Keratinocyte (primary cell): ENCODE measurements at regions not wholly inside any gene's neighbourhood (a gene's known extent, or its start where the extent isn't known, plus 50 kb on each side); places are given as distances from the start of the nearest gene placed in this dataset.
A peak's percentile ranks its signal among the peaks of the same experiment; 100 is the strongest.

Experiments used
- DNase-seq: peaks from one replicate; pipeline ENCODE4 v3.0.0-alpha.2; 2011; ENCODE audit warnings: low read depth, missing footprints, low spot score
- FAIRE-seq: peaks from 2 replicates; lab custom pipeline; 2011; peaks lifted over from hg19 to GRCh38; lab: Jason Lieb, UNC
- H2AFZ ChIP-seq: 2 replicates; pipeline ENCODE4 v1.6.0; 2012; ENCODE audit warnings: low read length, control low read depth, inconsistent platforms; ENCODE audit not compliant: control insufficient read depth
- H3K27ac ChIP-seq: 2 replicates; pipeline ENCODE4 v1.5.1; 2011; ENCODE audit warnings: low read length; ENCODE audit not compliant: control insufficient read depth, insufficient read depth
- H3K27me3 ChIP-seq: 3 replicates; pipeline ENCODE4 v1.6.0; 2011; ENCODE audit warnings: low read length; ENCODE audit not compliant: control insufficient read depth, insufficient read depth; ENCODE audit errors: extremely low read depth
- H3K36me3 ChIP-seq, 2 experiments: 2 replicates in 1 of 2; 3 replicates in 1 of 2; pipeline ENCODE4 v1.5.1; 2011; ENCODE audit warnings: low read length in 2 of 2, mild to moderate bottlenecking in 1 of 2; ENCODE audit not compliant: control insufficient read depth in 2 of 2, insufficient read depth in 2 of 2; ENCODE audit errors: extremely low read depth in 1 of 2
- H3K4me1 ChIP-seq: 3 replicates; pipeline ENCODE4 v1.5.1; 2011; ENCODE audit warnings: low read length; ENCODE audit not compliant: control insufficient read depth, insufficient read depth; ENCODE audit errors: extremely low read depth
- H3K4me2 ChIP-seq: 3 replicates; pipeline ENCODE4 v1.6.0; 2011; ENCODE audit warnings: low read depth, low read length; ENCODE audit not compliant: control insufficient read depth, insufficient read depth; ENCODE audit errors: extremely low read depth
- H3K4me3 ChIP-seq, 3 experiments: fragments of 200-600 bp in 1 of 3; sonication (generic) in 1 of 3; 2 replicates in 2 of 3; 3 replicates in 1 of 3; pipeline ENCODE4 v1.5.1; 2011 to 2016; ENCODE audit warnings: low read length in 3 of 3, mild to moderate bottlenecking in 3 of 3, control low read depth in 2 of 3, inconsistent platforms in 1 of 3, low read depth in 1 of 3, mixed read lengths in 1 of 3, mixed run types in 1 of 3, moderate library complexity in 1 of 3; ENCODE audit not compliant: control insufficient read depth in 2 of 3, insufficient read depth in 2 of 3; ENCODE audit errors: extremely low read depth in 1 of 3
- H3K79me2 ChIP-seq: 2 replicates; pipeline ENCODE4 v1.6.0; 2012; ENCODE audit warnings: low read length; ENCODE audit not compliant: control insufficient read depth, insufficient read depth
- H3K9ac ChIP-seq: 3 replicates; pipeline ENCODE4 v1.6.0; 2011; ENCODE audit warnings: low read length; ENCODE audit not compliant: control insufficient read depth, insufficient read depth; ENCODE audit errors: extremely low read depth
- H3K9me1 ChIP-seq: 3 replicates; pipeline ENCODE4 v1.6.0; 2011; ENCODE audit warnings: low read length; ENCODE audit not compliant: control insufficient read depth, insufficient read depth; ENCODE audit errors: extremely low read depth
- H3K9me3 ChIP-seq: 2 replicates; pipeline ENCODE4 v1.5.1; 2012; ENCODE audit warnings: low read depth, low read length; ENCODE audit not compliant: control insufficient read depth
- H4K20me1 ChIP-seq: 3 replicates; pipeline ENCODE4 v1.6.0; 2011; ENCODE audit warnings: low read length; ENCODE audit not compliant: control insufficient read depth, insufficient read depth; ENCODE audit errors: extremely low read depth
- EZH2 ChIP-seq: IDR thresholded peaks from one replicate; pipeline ENCODE4 v1.6.1; 2012; ENCODE audit warnings: inconsistent platforms, mild to moderate bottlenecking, low read length, moderate library complexity
- dilution Hi-C: fragments of 300-500 bp; cut with MboI; formaldehyde crosslinking; loops from one replicate; pipeline ENCODE4 v1.7.0; 2020; ENCODE audit warnings: low sequenced_read_pairs; ENCODE audit not compliant: extremely low pct_ligation_motif_present
- TF ChIP-seq, protein P1 (sequence below), 3 experiments: IDR thresholded peaks in 1 of 3; conservative IDR thresholded peaks in 1 of 3; optimal IDR thresholded peaks in 1 of 3; 2 replicates in 2 of 3; 3 replicates in 1 of 3; pipeline versions ENCODE3 to v1.5.1; 2011; ENCODE audit warnings: low read length in 3 of 3, mild to moderate bottlenecking in 3 of 3, moderate library complexity in 2 of 3, control low read depth in 1 of 3, inconsistent platforms in 1 of 3; ENCODE audit not compliant: insufficient read depth in 2 of 3; ENCODE audit errors: extremely low read depth in 1 of 3

DNA sequence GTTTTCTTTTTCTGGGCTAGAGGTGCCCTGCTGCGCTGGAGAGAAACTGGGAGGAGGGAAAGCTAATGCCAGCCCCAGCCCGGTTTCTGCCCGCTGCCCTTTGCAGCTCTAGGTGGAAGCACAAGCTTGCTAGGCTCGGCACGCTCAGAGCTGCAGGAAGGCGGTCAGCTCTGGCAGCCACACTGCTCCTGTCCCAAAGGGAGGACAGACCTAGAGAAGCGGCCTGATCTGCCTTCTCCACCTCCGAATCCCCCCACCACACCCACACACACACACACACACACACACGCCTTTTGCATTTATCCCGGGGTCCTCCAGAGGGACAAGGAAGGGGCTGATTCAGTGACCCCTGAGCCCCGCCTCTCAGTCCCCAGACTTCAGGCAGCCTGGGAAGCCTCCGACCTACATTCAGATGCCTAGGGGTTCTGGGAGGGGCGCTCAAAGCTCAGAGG, 418.1 kb downstream of the SOX9 start:
- FAIRE-seq (no peak), DNase-seq (no peak)
- peaks cover 98% of the 10 kb centered on the region for H3K79me2 ChIP-seq
- peaks cover 5% of the 10 kb centered on the region for H3K4me1 ChIP-seq
- TF ChIP-seq, protein P1, sequence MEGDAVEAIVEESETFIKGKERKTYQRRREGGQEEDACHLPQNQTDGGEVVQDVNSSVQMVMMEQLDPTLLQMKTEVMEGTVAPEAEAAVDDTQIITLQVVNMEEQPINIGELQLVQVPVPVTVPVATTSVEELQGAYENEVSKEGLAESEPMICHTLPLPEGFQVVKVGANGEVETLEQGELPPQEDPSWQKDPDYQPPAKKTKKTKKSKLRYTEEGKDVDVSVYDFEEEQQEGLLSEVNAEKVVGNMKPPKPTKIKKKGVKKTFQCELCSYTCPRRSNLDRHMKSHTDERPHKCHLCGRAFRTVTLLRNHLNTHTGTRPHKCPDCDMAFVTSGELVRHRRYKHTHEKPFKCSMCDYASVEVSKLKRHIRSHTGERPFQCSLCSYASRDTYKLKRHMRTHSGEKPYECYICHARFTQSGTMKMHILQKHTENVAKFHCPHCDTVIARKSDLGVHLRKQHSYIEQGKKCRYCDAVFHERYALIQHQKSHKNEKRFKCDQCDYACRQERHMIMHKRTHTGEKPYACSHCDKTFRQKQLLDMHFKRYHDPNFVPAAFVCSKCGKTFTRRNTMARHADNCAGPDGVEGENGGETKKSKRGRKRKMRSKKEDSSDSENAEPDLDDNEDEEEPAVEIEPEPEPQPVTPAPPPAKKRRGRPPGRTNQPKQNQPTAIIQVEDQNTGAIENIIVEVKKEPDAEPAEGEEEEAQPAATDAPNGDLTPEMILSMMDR (optimal IDR thresholded peaks at IDR 0.05 in 1 of 3, IDR thresholded peaks at IDR 0.05 in 1 of 3, conservative IDR thresholded peaks at IDR 0.05 in 1 of 3; ENCODE audit: extremely low read depth in 1 of 3, insufficient read depth in 2 of 3, low read length in 3 of 3): no peak
- no peak for TF ChIP-seq EZH2
- no peaks in the 10 kb centered on the region for H3K27me3 ChIP-seq
- H3K9me1 ChIP-seq: no peaks in the 10 kb centered on the region
- no peaks in the 10 kb centered on the region for H3K9me3 ChIP-seq
- H3K27ac ChIP-seq: no peak overlapping the region
- peaks cover 19% of the 10 kb centered on the region for H4K20me1 ChIP-seq
- dilution Hi-C loops: no loop called here
- peaks cover 5 to 22% of the 10 kb centered on the region in 2 experiments for H3K36me3 ChIP-seq
- H3K4me2 ChIP-seq: no peak overlapping the region
- H3K4me3 ChIP-seq: no peak overlapping the region
- no peak overlapping the region for H2AFZ ChIP-seq
- no peak overlapping the region for H3K9ac ChIP-seq

DNA sequence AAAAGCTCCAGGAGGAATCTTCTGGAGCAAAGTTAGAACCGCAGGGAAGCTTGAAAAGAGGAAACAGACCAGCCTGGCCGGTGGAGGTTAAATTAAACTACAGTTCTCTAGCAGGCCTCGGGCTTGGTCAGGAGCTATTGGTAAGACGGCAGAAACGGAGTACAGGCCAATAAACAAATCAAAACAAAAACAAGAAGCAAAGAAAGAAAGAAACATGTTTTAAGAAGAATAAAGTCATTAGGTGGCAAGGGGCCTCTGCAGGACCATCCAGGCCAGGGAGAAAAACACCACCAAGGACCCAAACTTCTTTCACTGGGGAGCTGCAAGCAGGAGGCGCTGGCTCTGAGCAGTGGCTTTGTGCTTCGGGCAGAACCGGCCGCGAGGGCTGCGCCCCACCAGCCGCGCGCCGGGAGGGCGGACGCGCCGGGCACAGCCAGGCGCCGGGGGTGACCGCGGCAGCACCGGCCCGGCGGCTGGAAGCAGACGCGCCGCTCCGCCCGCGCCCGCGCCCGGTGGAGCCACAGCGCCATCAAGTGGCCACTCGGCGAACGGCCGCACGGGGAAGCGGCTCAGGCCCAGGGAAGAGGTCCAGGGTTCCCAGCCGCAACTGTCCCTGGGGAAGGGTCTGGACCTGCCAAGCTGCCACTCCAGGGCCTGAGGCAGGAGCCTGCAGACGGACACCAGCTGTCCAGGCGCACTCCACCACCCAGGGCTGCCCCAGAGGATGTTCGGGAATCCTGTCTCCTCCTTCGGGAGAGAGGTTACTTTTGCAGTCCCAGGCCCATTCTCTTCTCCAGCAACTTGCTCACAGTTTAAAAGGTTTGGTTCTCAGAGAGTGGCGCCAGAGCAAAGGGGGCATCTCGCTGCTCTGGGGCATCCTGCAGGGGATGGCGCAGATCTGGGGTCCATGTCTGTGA, 419.4 kb downstream of the SOX9 start:
- peaks cover 85% of the 10 kb centered on the region for H3K79me2 ChIP-seq
- H3K4me1 ChIP-seq: peaks cover 5% of the 10 kb centered on the region
- H3K9me3 ChIP-seq: no peaks in the 10 kb centered on the region
- no peak overlapping the region for H3K27ac ChIP-seq
- TF ChIP-seq EZH2: no peak
- TF ChIP-seq, protein P1 (optimal IDR thresholded peaks at IDR 0.05 in 1 of 3, IDR thresholded peaks at IDR 0.05 in 1 of 3, conservative IDR thresholded peaks at IDR 0.05 in 1 of 3; ENCODE audit: extremely low read depth in 1 of 3, insufficient read depth in 2 of 3, low read length in 3 of 3): peak; percentile 63 to 92 (median 86)
- DNase-seq (no peak), FAIRE-seq (no peak)
- H3K9me1 ChIP-seq: no peaks in the 10 kb centered on the region
- H3K9ac ChIP-seq: peak overlapping the region; percentile 9
- H3K4me2 ChIP-seq: peak overlapping the region; percentile 63
- no peaks in the 10 kb centered on the region for H3K27me3 ChIP-seq
- H2AFZ ChIP-seq: no peak overlapping the region
- H3K4me3 ChIP-seq: peak overlapping the region in 2 of 3 experiments; percentile 5 to 34
- dilution Hi-C loops: no loop called here
- peaks cover 5 to 19% of the 10 kb centered on the region in 2 experiments for H3K36me3 ChIP-seq
- peaks cover 17% of the 10 kb centered on the region for H4K20me1 ChIP-seq
